Loucy (cell line): ENCODE measurements at regions not wholly inside any gene's neighbourhood (a gene's known extent, or its start where the extent isn't known, plus 50 kb on each side); places are given as distances from the start of the nearest gene placed in this dataset.

ENCODE experiments used
- H2AFZ ChIP-seq: fragments of 200-600 bp; sonication (generic); 2 replicates; pipeline ENCODE4 v1.6.0; 2016; ENCODE audit warnings: antibody characterized with exemption, mild to moderate bottlenecking, low read length, moderate library complexity
- H3F3A ChIP-seq: fragments of 200-600 bp; 2 replicates; pipeline ENCODE4 v1.6.0; 2016; ENCODE audit warnings: antibody characterized with exemption, low read depth, mild to moderate bottlenecking
- H3K27me3 ChIP-seq: fragments of 200-600 bp; sonication (generic); 2 replicates; pipeline ENCODE4 v1.6.1; 2014; ENCODE audit warnings: low read length, mild to moderate bottlenecking; ENCODE audit not compliant: insufficient read depth, poor library complexity, severe bottlenecking
- H3K36me3 ChIP-seq: fragments of 200-600 bp; sonication (generic); 2 replicates; pipeline ENCODE4 v1.6.1; 2016; ENCODE audit warnings: low read length; ENCODE audit not compliant: insufficient read depth
- H3K4me1 ChIP-seq: fragments of 200-600 bp; sonication (generic); 2 replicates; pipeline ENCODE4 v1.5.1; 2014; ENCODE audit warnings: low read length, mild to moderate bottlenecking; ENCODE audit not compliant: insufficient read depth, poor library complexity, severe bottlenecking
- H3K4me2 ChIP-seq: fragments of 200-600 bp; sonication (generic); 2 replicates; pipeline ENCODE4 v1.6.0; 2014; ENCODE audit warnings: antibody characterized with exemption, low read length, low read depth, mild to moderate bottlenecking; ENCODE audit not compliant: poor library complexity, severe bottlenecking
- H3K4me3 ChIP-seq: fragments of 200-600 bp; sonication (generic); 2 replicates; pipeline ENCODE4 v1.5.1; 2014; ENCODE audit warnings: low read length, mild to moderate bottlenecking, mixed read lengths; ENCODE audit not compliant: poor library complexity, severe bottlenecking
- H3K79me2 ChIP-seq: fragments of 200-600 bp; sonication (generic); 2 replicates; pipeline ENCODE4 v1.6.1; 2014; ENCODE audit warnings: low read length; ENCODE audit not compliant: insufficient read depth
- H3K9ac ChIP-seq: fragments of 200-600 bp; sonication (generic); 2 replicates; pipeline ENCODE4 v1.6.0; 2014; ENCODE audit warnings: mild to moderate bottlenecking, low read depth, low read length, moderate library complexity; ENCODE audit not compliant: poor library complexity, severe bottlenecking
- H3K9me2 ChIP-seq: fragments of 200-600 bp; sonication (generic); replicated peaks from 2 replicates; pipeline ENCODE4 v1.6.1; 2016; ENCODE audit warnings: low read depth, low read length, mixed read lengths
- H3K9me3 ChIP-seq: fragments of 200-600 bp; sonication (generic); 2 replicates; pipeline ENCODE4 v1.6.1; 2014; ENCODE audit warnings: mild to moderate bottlenecking, antibody characterized with exemption, low read length, low read depth; ENCODE audit not compliant: insufficient read depth
- H4K20me1 ChIP-seq: fragments of 200-600 bp; sonication (generic); 2 replicates; pipeline ENCODE4 v1.6.0; 2014; ENCODE audit warnings: antibody characterized with exemption, low read length, mild to moderate bottlenecking; ENCODE audit not compliant: insufficient read depth, poor library complexity, severe bottlenecking
- CTCF ChIP-seq: fragments of 200-600 bp; sonication (generic); conservative IDR thresholded peaks from 2 replicates; pipeline ENCODE4 v1.5.1; 2014; ENCODE audit warnings: mild to moderate bottlenecking, antibody characterized with exemption, low read length
- EZH2phosphoT487 ChIP-seq: fragments of 200-600 bp; IDR thresholded peaks from 2 replicates; pipeline ENCODE4 v1.6.1; 2018; ENCODE audit warnings: antibody characterized with exemption, mild to moderate bottlenecking, moderate library complexity, borderline replicate concordance

- Histone ChIP-seq H3K4me1 (no peaks in the 10 kb centered on the region), H3K9me3 (no peaks in the 10 kb centered on the region), H3K9me2 (no peaks in the 10 kb centered on the region), H4K20me1 (no peaks in the 10 kb centered on the region), H3K27me3 (no peaks in the 10 kb centered on the region), H3K4me3 (no peak overlapping the region), H3K4me2 (no peak overlapping the region), H3K79me2 (no peaks in the 10 kb centered on the region), H3K9ac (no peak overlapping the region), H2AFZ (no peak overlapping the region), H3F3A (no peaks in the 10 kb centered on the region), H3K36me3 (no peaks in the 10 kb centered on the region)
- TF ChIP-seq EZH2phosphoT487 (no peak), CTCF (no peak)
Observed at GRCh38 chr15:87755226-87755625, 501.3 kb downstream of the NTRK3 start.

- Histone ChIP-seq H2AFZ (no peak overlapping the region), H3K79me2 (no peaks in the 10 kb centered on the region), H3K4me3 (no peak overlapping the region), H3K36me3 (no peaks in the 10 kb centered on the region), H3K4me1 (no peaks in the 10 kb centered on the region), H3F3A (no peaks in the 10 kb centered on the region), H3K27me3 (no peaks in the 10 kb centered on the region), H3K9me3 (no peaks in the 10 kb centered on the region), H3K4me2 (no peak overlapping the region), H3K9ac (no peak overlapping the region), H4K20me1 (no peaks in the 10 kb centered on the region), H3K9me2 (no peaks in the 10 kb centered on the region)
- no peak for TF ChIP-seq EZH2phosphoT487
- TF ChIP-seq CTCF, result no peak
Observed at GRCh38 chr15:87753539-87753938, 503.0 kb downstream of the NTRK3 start.

GRCh38 chr15:87752250-87752951 is 504.1 kb downstream of the NTRK3 start:
- no peaks in the 10 kb centered on the region for H3K9me3 ChIP-seq
- no peak overlapping the region for H3K4me2 ChIP-seq
- no peaks in the 10 kb centered on the region for H3K9me2 ChIP-seq
- H3F3A ChIP-seq, result no peaks in the 10 kb centered on the region
- H3K27me3 ChIP-seq, result no peaks in the 10 kb centered on the region
- TF ChIP-seq CTCF (no peak), EZH2phosphoT487 (no peak)
- no peaks in the 10 kb centered on the region for H3K79me2 ChIP-seq
- no peaks in the 10 kb centered on the region for H3K36me3 ChIP-seq
- H3K4me1 ChIP-seq, result no peaks in the 10 kb centered on the region
- H4K20me1 ChIP-seq, result no peaks in the 10 kb centered on the region
- no peak overlapping the region for H2AFZ ChIP-seq
- H3K9ac ChIP-seq, result no peak overlapping the region
- no peak overlapping the region for H3K4me3 ChIP-seq
